ENCODE measurements at regions not wholly inside any gene's neighbourhood (a gene's known extent, or its start where the extent isn't known, plus 50 kb on each side); places are given as distances from the start of the nearest gene placed in this dataset.
"Not testable (repeated sequence)": the region's sequence is repeated elsewhere in the genome, so short reads cannot be mapped to it uniquely, and the experiment has no call there.

DNA sequence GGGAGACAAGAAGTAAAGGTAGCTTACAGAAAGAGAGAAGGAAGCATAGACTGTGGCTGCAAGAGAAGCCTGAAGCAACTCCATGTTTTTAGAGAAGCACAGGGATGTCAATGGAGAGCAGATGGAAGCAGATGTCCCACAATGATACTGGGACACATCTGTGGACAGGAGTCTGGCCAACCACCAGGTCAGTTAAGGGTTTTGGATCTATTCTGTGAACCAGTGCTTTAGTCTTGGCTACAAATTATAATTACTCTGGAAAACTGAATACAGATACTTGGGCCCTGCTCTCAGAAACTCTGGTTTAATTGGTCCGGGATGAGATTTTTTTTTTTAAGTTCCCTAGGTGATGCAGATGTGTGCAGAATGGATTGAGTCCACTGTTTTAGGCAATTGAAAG lies 592.8 kb downstream of the CSNK1G3 start:
- DNase-seq (ENCODE audit: low spot score): no peak
- intact Hi-C loops (cut with DNase I): no loop called here

DNA sequence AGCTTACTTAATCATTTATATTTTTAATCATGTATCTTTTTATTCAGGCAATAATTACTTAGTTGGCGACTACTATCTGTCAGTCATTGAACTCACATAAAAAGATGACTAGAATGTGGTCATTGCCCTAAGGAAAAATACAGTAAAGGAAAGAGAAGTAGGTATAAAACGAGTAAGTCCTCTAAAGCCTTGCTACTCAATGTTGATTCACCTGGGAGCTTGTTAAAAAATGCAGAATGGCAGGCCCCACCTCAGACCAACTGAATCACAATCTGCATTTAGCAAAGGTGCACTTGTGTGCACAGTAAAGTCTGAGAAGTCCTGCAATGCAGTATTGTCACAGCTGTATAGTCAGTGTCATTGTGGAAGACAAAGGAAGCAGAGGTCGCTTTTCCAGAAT lies 592.4 kb downstream of the CSNK1G3 start:
- intact Hi-C loops (cut with DNase I): no loop called here
- no peak for DNase-seq (ENCODE audit: low spot score)

DNA sequence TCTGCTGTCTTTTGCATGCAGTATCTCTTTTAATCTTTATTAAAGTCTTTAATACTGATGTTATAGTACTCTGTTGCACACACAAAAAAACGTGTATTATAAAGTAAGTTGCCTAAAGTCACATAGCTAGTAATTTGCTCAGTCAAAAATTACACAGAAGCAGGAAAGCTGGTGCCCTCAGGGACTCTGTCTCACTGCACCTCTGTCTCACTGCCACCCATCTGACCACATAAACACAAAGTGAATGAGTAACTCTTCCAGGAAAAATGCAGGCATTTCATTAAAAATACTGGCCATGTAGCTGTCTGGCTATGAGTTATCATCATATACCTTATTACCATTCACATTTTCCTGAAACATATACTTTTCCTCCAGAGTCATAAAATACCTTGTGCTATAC lies 591.7 kb downstream of the CSNK1G3 start:
- intact Hi-C loops (cut with DNase I): no loop called here
- no peak for DNase-seq (ENCODE audit: low spot score)

DNA sequence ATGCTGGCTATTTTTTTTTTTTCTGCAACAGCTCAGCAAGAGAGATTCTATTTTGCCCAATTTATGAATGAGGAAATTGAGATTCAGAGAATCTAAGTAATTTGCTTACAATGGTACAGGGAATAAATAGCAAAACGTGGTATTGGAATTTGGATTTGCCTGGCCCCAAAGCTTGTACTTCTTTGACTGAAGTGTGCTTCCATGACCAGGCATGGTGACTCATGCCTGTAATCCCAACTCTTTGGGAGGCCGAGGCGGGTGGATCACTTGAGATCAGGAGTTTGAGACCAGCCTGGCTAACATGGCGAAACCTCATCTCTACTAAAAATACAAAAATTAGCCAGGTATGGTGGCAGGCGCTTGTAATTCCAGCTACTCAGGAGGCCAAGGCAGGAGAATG lies 591.1 kb downstream of the CSNK1G3 start:
- intact Hi-C loops (cut with DNase I); DNase-seq (ENCODE audit: low spot score): not testable (repeated sequence)

DNA sequence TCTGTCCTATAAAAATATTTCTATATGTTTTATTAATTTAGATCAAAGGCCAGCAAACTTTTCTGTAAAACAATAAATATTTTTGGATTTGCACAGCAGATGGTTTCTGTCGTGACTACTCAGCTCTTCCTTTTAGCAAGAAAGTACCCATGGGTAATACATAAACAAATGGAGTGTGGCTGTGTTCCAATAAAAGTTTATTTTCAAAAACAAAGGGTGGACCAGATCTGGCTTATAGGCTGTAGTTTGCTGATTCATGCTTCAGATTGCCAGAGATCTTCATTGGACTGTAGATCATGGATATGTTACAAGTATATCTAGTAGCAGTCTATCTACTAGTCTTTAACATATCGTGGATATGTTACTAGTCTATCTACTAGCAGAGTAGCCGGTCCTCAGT lies 590.5 kb downstream of the CSNK1G3 start:
- intact Hi-C loops (cut with DNase I): no loop called here

DNA sequence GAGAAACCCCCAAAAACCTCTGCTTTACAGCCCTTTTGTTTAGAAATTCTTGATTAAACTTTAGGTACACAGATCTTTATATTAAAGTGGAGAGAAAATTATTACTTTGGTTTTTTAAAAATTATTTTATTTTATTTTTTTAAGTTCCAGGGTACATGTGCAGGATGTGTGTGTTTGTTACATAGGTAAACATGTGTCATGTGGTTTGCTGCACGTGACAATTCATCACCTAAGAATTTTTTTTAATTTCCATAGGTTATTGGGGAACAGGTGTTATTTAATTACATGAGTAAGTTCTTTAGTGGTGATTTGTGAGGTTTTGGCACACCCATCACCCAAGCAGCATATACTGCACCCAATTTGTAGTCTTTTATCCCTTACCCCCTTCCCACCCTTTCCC lies 581.7 kb downstream of the CSNK1G3 start:
- intact Hi-C loops (cut with DNase I): no loop called here
- no peak for DNase-seq (ENCODE audit: low spot score)

More for the DNA sequence above, 590.5 kb downstream of the CSNK1G3 start:
- DNase-seq (ENCODE audit: low spot score): no peak

DNA sequence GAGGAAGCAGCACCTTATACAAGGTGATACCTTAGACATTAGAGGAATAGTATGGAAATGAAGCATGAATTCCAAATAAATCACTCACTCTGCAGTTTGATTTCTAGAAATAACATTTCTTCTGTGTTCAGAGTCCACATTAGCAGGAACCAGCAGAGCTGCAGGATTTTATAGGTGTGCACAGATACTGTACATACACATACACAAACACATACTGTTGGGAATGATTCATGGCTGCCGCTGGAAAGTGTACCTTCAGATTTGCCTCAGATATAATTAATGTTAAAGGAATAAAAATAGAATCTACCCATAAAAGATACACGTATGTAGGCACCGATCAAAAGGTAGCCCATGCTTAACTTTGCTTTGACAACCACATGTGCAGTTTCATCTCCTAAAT lies 578.1 kb downstream of the CSNK1G3 start:
- intact Hi-C loops (cut with DNase I): no loop called here
- DNase-seq (ENCODE audit: low spot score): no peak

DNA sequence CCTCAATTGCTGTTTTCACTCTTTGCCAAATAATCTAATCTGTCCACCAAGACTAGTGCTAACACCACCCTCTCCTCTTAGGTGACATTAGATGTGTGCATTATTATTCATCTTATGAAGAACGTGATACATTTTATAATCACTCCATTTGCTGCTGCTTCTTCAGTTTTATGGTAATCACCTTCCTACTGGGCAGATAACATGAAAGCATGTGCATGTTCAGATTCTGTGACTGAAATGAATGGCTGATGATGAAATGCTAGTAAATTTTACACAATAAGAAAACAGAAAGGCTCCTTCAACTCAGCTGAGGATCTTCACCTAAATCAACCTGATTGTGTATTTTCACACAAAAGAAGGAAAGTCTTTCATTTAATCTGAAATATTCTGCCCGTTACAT lies 577.6 kb downstream of the CSNK1G3 start:
- intact Hi-C loops (cut with DNase I): no loop called here
- DNase-seq (ENCODE audit: low spot score): no peak

DNA sequence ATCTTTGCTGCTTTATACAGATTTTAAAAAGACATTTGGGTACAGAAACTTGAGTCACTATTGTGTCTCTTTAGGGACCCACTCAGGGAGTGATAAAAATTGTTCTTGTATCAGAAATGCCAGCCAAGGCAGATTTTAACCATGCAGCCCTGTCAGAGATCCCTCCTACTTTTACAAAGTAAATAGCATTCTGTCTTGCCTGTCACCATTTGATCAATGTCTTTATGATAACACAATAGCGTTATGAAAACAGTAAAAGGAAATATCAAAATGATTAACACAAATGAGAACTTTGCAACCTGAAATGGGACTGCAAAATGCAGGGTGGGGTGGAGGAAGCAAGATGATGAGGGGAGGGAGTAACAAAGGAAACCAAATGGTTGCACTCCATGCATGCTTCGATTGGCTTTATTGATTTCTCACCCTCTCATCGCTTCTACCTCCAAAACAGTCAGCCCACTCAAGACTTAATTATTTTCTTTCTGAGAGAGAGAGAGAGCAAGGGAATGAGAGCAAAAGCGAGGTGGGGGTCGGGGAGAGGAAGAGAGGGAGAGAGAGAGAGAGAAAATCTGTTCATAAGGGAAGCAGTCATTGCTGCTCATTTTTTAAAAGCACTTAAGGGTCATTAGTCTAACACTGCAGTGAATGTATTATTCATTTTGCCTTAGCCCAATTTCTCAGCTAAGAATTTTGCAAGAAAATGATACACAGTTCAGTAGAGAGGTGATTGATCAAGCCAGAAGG lies 576.5 kb downstream of the CSNK1G3 start:
- DNase-seq (ENCODE audit: low spot score): no peak
- intact Hi-C loops (cut with DNase I): no loop called here

DNA sequence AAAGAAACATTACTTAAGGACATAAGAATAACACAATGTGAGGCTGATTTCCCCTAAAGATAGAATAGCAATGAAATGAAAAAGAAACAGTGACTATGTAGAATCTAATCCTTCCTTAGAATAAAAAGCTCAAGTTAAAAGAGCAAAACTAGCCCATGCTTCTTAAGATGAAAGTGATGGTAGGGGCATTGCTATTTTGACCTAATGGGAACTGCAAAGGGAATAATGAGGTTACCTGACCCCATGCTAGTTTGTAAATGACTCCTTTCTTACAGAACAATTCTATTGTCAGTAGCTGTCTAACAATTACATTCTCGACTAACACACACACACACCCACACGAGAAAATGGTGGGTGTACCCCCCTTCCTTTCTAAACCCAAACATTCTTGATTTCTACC lies 575.8 kb downstream of the CSNK1G3 start:
- intact Hi-C loops (cut with DNase I): no loop called here
- no peak for DNase-seq (ENCODE audit: low spot score)

DNA sequence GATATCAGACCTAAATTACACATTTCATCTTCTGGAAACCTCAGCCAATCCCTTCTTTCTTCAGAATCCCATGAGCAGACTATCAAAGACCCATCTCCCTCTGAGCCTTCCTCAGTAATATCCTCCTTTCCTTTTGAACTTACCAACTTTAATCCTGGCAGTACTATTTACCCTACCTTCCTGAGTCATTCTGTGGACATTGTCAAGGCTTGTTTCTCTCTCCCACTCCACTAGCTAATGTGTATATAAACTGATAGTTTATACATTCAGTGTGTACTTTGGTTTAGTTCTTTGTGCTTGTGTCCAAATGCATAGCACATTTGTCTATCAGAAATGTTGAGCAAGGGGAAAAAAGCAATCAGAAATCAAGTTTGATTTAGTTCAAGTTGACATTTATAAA lies 568.3 kb downstream of the CSNK1G3 start:
- intact Hi-C loops (cut with DNase I): no loop called here
- no peak for DNase-seq (ENCODE audit: low spot score)

DNA sequence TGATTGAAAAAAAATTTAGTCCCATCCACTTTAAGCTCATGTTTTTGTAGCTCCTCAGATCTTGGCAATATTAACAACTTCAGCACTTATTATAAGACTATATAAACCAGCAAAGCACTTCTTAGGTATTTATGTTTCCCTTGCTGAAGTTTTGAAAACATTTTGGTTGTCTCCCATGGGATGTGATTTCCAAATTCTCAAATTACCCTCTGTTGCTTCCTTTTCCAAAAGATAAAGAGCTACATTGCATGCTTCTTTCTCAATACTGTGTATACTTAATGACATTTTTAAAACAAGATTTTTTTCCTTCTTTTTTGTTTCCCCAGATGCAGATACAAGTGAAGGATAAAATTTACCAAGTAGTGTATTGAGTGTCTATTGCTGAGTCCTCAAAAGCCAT lies 567.1 kb downstream of the CSNK1G3 start:
- intact Hi-C loops (cut with DNase I): no loop called here
- DNase-seq (ENCODE audit: low spot score): no peak

DNA sequence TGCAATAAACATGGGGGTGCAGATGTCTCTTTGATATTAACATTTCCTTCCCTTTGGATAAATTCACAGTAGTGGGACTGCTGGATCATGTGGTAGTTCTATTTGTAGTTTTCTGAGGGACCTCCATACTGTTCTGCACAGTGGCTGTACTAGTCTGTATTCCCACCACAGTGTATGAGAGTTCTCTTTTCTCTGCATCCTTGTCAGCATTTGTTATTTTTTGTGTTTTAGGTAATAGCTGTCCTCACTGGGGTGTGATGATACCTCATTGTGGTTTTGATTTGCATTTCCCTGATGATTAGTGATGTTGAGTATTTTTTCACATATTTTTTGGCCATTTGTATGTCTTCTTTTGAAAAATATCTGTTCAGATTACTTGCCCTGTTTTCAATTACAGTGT lies 562.5 kb downstream of the CSNK1G3 start:
- intact Hi-C loops (cut with DNase I): no loop called here
- DNase-seq (ENCODE audit: low spot score): no peak

DNA sequence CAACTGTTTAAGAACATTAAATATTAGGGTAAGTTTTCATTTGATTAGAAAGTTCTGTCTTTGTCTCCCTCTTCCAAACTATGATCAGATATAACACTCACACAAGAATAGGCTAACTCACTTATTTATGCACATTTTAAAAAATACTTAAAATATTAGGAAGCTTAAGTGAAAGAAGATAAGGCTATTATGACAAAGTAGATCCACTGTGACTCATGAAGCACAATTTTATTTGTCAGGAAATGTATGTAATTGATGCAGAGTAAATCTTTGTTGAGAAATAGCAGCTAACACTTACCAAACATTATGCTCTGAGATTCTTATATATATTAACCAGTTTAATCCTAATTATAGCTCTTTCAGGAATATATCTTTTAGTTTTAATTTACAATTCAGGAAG lies 560.6 kb downstream of the CSNK1G3 start:
- intact Hi-C loops (cut with DNase I): no loop called here
- no peak for DNase-seq (ENCODE audit: low spot score)

DNA sequence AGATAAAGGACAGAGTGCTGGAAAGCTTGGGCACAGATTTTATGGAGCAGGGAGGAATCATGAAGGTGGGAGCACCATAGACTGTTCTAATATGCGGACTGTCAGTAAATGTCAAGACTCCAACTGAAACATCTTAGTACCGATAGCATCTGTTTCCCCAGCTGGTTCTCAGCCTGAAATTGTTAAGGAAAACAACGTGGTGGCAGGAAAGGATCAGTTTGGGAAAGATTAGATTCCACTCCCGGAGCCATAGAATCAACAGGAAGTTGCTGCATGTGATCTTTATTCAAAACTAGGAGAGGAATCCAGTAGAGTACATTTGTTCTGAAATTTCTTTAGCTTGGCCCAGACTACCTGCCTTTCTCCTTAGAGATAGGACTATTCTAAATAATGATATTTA lies 559.1 kb downstream of the CSNK1G3 start:
- no peak for DNase-seq (ENCODE audit: low spot score)
- intact Hi-C loops (cut with DNase I): no loop called here

DNA sequence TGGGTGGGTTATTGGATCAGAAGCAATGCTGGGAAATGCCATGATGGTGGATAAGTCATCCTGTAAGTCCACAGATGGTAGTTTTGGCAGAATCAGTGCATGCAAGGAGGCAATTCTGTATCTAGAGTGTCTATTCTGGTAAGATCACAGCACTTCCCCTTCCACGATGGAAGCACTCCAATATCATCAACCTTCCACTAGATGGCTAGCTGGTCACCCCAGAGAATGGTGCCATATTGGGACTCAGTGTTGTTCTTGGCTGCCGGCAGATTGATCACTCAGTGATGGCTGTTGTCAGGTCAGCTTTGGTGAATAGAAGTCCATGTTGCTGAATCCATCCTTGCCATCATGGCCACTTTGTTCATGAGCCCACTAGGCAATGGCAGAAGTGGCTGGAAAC lies 553.5 kb downstream of the CSNK1G3 start:
- intact Hi-C loops (cut with DNase I): no loop called here
- DNase-seq (ENCODE audit: low spot score): no peak

DNA sequence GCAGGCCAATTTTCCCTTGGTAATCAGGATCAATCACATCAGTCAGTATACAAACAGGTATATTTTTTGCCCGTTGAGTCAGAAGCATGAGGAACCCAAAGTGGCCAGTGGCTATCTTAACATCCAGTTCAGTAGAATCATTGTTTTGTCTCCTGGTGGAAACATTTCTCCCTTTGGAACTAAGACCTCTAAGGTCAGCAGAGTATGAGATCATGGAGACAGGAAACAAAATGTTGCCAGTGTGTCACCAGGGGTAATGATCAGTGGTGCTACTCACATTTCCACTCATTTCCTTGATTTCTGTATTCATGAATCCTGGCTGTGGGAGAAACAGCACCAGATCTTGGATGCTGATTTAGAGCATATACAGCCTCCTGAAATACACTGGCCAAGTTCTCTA lies 553.0 kb downstream of the CSNK1G3 start:
- no peak for DNase-seq (ENCODE audit: low spot score)
- intact Hi-C loops (cut with DNase I): loop anchor here in 1 of 2 donors (5.0 kb wide), 1 partner anchor 1937 kb away; no protein-coding TSS in a partner anchor

DNA sequence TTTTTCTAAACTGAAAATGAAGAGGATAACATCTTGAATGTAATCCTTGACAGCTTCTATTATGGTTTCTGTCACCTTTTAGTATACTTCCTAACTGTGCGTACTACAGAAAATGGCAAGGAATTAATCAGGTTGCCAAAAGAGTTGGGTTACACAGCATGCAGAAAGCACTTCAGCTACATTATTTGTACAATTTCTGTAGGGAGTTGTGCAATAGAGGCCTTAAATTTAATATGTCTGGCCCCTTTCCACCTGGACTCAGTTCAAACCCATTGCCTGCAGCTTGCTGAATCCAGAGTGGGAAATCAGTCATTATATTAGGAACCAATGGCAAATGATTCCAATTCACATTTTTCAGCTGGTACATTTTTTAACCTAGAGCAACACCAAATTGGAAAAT lies 549.7 kb downstream of the CSNK1G3 start:
- intact Hi-C loops (cut with DNase I): loop anchor here in 1 of 2 donors (5.0 kb wide), 1 partner anchor 1941 kb away; no protein-coding TSS in a partner anchor
- DNase-seq (ENCODE audit: low spot score): no peak

DNA sequence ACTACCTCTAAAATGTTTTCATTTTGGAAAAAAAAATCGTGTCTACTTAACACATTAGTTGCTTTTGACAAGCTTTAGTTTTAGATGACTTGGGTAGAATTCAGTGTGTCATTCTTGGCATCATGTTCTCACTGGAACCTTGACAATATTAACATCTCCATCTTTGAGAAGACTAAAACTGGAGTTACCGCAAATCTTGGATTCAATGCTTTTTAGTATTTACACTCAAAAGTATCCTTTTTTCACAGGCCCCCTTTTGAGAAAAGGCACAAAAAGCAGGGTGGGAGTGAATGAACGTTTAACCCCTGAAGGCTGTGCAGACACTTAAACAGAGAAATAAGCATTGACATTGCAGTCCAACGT lies 549.1 kb downstream of the CSNK1G3 start:
- DNase-seq (ENCODE audit: low spot score): no peak
- intact Hi-C loops (cut with DNase I): loop anchor here in 1 of 2 donors (5.0 kb wide), 1 partner anchor 1941 kb away; no protein-coding TSS in a partner anchor

DNA sequence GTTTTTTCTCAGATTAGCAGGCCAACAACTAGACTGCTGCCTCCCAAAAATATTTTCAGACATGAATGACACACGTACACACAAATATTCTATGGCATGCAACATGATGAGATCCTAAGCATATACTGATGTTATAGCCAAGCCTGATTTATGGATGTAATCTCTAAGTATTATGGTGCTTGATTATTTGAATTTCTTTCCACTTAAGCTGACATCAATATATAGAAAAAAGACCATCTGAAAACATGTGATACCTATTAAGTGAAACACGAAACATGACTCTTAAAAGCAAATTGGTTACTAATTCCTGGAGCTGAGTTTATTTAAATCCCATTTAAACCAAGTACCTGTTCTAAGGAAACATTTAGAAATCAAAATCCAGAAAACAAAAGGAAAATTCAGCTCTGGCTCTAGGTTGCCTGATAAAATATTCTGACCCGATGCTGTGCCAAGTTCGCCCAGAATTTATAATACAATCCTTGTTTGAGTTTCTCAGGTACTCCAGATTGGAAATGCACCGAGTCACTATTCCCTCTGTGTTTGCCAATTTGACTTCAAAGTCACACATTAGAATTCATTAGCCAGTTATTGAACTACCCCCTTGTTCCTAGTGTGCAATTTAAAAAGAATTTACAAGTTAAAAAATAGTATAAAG lies 548.6 kb downstream of the CSNK1G3 start:
- DNase-seq (ENCODE audit: low spot score): no peak
- intact Hi-C loops (cut with DNase I): loop anchor here in 1 of 2 donors (5.0 kb wide), 1 partner anchor 1942 kb away; no protein-coding TSS in a partner anchor

DNA sequence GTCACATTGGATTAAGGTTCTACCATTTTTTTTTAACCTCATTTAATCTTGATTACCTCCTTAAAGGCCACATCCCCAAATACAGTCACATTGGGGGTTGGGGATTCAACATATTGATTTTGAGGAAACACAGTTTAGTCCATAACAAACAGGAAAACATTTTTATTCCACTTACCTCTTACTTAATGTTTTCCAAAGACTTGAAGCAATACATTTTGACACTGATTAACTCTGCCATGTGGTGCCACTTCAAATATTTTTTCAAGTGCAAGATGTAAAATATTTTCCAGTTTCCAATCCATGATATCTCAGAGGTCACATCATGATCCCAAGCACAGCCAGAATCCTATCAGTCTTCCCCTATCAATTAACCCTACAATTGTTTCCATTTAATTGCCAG lies 548.0 kb downstream of the CSNK1G3 start:
- intact Hi-C loops (cut with DNase I): loop anchor here in 1 of 2 donors (5.0 kb wide), 1 partner anchor 1942 kb away; no protein-coding TSS in a partner anchor
- no peak for DNase-seq (ENCODE audit: low spot score)
